NCI-H2227 (cell line): ENCODE measurements at regions not wholly inside any gene's neighbourhood (a gene's known extent, or its start where the extent isn't known, plus 50 kb on each side); places are given as distances from the start of the nearest gene placed in this dataset.
"Not testable (repeated sequence)": the region's sequence is repeated elsewhere in the genome, so short reads cannot be mapped to it uniquely, and the experiment has no call there.

Experiments
- DNase-seq: peaks from one replicate; lab custom pipeline; 2025; ENCODE audit not compliant: unreplicated experiment; lab: John Stamatoyannopoulos, UW

DNA sequence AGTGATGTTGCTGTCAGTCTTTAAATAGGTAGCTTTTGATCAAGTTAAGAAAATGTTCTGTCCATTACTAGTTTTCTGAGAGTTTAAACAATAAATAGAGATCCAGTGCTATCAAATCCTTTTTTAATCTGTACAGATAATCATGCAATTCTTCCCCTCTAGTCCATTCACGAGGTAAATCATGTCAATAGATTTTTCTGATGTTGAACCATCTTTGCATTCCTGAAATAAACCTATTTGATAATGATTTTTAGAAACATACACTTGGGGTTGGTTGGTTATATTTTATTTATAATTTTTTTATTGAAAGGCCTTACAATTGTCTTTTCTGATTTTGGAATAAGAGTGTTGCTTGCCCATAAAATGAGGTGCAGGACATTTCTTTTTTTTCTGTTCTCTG lies 95.0 kb downstream of the FAM53A start:
- DNase-seq: no peak

DNA sequence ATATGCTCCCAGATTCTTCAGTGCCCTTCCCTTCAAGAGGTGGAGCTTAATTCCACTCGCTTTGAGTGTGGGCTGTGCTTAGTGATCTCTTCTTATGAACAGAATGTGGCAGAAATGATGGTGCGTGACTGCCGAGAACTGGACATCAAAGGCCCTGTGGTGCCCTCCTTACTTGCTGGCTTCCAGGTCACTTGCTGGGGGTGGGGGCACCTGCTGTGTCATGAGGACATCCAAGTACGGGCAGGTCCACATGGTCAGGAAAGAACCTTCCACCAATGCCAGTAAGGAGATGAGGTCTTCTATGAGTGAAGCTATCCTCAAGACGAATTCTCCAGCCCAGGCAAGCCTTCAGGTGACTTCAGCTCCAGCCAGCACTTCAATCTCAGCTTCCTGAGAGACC lies 95.8 kb downstream of the FAM53A start:
- no peak for DNase-seq

DNA sequence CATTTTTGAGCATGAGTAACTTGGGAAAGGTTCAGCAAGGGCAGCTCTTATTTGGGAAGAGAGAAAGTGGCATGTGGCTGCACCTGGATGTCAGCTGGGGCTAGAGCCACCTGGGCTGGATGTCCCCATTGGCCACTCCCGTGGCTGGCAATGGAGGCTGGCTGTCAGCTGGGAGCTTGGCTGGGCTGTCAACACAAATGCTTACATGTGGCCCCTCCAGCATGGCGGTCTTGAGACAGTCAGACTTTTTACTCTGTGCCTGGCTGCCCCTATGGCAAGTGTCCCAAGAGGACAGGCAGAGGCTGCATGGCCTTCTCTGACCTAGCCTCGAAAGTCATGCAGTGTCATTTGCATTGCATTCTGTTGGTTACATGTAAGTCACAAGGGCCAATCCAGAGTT lies 99.6 kb downstream of the FAM53A start:
- no peak for DNase-seq

DNA sequence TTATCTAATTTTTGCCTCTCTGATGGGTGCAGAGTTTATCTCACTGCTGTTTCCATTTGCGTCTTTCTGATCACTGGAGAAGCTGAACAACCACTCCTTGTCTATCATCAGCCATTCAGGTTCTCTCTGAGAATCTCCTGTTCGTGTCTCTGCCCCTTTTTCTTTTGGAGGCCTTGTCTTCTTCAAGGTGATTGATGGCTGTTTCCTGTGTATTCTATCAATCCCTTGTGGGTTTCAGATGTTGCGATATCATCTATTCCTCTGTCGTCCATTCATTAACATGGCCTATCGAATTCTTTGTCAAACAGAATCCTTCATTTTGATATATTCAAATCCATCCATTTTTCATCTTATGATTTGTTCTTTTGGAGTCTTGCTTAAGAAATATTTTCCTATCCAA lies 100.3 kb downstream of the FAM53A start:
- DNase-seq: no peak

DNA sequence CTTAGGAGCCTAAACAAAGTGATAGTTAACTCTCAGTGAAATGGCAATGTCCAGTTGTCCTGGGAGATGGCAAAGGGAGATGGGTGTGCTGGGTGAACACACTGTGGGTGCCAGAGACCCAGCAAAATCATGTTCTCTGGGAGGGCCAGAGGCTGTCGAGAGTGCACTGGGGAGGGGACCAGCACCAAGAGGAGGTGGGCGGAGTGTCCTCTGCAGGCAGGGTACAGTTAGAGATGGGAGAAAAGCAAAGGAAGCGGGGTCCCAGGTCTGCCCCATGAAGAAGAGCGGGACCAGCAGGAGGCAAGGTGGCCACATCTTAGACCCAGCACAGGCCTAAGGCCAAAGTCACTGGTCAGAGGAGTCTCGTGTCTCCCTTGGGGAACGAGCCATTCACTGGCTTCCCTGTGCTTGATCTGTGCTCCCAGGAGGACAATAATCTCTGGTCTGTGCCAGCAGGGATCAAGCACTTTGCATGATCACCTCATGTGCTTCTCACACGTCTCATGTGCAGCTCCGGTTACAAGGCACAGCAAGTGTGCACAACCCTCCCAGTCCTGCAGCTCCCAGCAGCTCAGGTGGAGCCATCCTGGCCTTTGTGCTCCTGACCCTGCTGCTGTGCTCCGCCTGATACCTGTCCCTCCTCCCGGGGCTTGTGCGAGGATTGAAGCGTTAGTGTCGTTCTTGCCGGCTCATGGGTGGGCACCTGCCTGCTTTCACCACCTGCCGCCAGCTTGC lies 100.9 kb downstream of the FAM53A start:
- no peak for DNase-seq

DNA sequence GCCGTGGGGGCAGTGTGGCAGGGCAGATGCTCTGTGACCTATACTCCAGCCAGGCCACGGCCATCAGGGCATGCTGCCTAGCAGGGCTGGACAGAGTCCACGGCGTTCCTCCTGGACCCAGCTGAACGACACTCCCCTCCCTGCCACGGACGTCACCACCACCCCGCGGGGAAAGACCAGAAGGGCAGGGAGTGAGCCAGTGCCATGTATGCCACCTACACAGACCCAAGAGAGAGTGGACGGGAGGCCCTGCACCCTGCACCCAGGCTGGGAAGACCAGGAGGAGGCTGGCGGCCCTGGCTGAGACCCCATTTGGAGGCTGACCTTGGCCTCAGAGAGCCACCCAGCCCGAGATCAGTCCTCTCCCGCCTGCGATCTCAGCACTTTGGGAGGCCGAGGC lies 101.9 kb downstream of the FAM53A start:
- DNase-seq: no peak

DNA sequence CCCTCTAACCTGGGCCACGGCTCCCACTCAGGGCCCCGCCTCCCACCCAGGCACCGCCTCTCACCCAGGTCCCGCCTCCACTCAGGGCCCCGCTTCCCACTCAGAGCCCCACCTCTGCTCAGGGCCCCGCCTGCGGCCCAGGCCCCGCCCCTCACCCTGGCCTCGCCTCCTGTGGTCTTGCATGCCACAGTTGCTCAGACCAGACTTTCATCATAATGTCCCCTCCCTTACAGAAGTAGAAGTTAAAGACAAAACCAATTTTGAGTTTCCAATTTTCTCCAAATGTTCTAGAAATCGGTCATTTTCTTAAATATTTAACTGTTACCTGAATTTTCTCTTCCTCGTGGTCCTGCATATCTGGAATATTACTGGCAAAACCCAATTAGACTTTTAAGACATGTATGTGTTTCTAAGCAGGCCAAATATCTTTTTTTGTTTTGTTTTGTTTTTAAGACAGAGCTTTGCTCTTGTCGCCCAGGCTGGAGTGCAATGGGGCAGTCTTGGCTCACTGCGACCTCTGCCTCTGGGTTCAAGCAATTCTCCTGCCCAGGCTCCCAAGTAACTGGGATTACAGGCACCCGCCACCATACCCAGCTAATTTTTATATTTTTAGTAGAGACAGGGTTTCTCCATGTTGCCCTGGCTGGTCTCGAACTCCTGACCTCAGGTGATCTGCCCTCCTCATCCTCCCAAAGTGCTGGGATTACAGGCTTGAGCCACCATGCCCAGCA lies 102.8 kb downstream of the FAM53A start:
- DNase-seq: peak; percentile 54

DNA sequence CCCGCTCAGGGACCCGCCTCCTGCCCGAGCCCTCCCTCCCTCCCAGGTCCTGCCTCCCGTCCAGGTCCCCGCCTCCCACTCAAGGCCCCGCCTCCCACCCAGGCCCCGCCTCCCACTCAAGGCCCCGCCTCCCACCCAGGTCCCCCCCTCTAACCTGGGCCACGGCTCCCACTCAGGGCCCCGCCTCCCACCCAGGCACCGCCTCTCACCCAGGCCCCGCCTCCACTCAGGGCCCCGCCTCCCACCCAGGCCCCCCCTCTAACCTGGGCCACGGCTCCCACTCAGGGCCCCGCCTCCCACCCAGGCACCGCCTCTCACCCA lies 103.5 kb downstream of the FAM53A start:
- not testable (repeated sequence) for DNase-seq

DNA sequence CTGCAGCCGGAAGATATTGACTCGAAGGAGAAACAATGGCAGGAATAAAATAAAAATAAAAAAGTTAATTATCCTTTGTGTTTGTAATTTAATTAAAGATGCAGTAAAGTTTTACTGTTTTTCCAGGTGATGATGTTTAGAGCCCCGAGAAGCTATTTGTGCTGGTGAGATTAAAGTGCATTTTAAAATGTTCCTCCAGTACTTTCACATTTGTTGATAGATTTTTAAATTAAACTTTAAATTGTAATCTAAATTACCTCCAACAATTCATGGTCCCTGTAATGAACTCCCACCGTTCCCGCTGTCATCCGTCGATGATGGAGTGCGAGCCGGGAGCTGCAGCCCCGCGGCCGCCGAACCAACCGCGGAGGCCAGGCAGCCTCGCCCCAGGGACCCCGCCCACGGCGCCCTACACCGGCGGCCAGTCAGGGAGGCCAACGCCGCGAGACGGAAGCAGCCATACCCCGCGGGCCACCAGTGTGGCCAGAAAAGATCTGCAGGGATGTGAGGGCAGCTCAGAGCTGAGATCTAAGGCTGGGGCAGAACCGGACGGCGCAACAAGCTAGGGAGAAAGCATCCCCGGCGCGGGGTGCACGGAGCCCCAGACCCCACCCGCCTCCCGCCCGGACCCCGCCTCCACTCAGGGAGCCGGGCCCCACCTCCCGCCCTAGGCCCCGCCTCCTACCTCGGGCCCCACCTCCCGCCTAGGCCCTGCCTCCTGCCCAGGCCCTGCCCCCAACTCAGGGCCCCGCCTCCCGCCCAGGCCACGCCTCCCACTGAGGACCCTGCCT lies 104.0 kb downstream of the FAM53A start:
- peak; percentile 81 for DNase-seq

DNA sequence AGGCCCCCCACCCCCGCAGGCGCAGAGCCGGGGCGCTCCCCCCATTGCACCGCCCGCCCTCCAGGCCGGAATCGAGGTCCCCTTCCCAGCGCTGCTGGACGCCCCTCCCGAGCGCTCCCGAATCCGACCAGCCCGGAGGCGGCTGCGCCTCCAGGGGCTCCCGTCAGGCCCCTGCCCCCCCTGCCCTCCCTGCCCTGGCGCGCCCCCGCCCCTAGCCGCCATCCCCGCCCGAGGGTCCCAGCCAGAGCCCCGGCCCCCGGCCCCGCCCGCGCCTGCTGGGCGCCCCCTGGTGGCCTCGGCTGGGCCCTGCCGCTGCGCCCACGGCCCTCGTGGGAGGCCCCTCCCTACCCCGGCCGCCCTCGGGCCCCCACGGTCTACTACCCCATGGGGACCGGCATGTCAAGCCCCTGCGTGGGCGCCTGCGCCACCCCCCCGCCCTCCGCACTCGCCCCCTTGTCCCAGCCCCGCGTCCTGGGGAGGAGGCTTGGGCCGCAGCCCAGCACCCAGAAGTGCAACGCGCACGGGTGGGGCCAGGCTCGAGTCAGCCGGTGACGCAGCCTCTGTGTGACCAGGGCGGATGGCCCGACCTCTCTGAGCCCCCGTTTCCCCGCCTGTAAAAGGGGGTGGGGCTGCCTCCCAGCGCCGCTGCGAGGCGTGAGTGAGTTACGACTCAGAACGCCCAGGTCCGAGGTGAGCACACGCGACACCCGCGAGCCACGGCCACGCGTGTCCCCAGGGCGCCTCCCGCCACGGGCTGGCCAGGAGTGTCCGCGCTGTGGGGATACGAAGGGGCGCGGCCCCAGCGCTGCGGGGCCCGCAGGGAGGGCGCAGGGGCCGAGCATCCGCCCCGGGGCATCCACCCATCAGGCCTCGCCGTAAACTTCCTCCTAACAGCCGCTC lies 104.9 kb downstream of the FAM53A start:
- DNase-seq: peak; percentile 40

DNA sequence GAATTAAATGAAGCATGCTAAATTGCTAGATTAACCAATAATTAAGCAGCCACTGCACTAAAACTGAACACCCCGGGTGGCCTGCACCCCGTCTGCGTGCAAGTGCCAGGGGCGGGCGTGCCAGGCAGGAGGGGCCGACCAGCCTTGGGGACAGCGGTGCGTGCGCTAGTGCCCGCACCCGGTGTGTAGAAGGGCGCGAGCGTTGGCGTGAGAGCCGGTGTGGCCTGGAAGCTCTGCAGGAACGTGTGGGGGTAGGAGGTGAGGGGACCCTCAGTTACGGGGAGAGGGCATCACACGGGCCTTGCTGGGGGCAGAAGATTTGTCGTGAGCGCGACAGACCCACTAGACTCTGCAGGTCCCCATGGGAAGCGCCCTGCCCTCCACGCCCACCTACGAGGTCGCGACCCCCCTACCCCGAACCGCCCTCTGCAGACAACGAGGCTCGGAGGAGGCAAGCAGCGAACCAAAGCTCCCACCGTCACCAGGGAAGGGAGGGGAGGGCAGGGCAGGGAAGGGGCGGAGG lies 105.8 kb downstream of the FAM53A start:
- no peak for DNase-seq

DNA sequence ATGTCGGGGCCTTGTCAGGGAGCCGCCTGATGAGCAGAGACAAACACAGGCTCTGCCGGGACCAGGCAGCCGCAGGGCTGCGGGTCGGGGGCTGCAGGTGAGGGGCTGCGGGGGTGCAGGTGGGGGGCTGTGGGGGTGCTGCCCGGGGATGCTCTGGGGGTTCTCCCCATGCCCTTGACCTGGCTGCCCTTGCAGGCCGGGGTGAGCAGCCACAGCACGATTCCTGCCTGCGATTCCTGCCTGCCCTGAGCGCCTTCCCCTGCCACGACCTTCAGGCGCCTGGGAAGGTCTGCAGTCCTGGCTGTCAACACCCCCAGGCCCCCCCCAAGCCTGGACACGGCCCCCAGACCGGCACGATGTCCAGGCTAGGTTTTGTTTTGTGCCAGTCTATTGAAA lies 106.3 kb downstream of the FAM53A start:
- DNase-seq: no peak

DNA sequence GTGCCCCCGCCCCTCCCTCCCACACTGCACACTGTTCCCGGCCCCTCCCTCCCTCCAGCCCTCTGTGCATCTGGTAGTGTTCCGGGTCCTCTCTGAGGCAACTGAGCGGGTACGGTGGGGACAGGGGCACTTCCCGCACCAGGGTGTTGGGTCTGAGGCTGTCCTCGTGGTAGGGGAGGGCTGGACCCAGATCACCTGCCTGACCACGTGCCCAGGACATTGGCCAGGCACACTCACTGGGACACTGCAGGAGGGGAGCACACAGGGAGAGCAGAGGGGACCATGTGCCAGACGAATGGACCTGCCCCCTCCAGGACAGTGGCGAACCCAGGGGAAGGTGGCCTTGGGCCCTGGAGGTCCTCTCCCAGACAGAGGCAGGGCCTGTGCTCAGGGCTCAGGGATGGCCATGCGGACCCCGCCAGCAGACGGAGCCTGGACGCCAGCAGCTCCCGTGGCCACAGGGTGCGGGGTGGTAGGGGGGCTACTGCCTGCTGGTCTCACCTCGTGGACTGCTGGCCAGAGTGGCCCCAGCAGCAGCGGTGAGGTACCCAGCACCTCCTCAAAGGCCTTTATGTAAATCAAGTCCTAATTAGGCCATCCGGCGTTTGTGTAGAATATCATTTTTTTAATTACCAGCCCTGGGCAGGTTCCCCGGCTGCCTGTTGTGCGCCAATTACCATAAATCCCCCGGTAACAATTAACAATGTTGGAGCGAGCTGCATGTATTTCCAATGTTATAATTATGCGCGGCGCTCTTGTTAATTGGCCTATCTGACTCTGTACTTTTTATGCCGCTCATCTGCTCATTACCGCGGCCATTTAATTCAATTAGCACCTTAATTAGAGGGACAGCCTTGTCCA lies 106.9 kb downstream of the FAM53A start:
- DNase-seq: no peak

DNA sequence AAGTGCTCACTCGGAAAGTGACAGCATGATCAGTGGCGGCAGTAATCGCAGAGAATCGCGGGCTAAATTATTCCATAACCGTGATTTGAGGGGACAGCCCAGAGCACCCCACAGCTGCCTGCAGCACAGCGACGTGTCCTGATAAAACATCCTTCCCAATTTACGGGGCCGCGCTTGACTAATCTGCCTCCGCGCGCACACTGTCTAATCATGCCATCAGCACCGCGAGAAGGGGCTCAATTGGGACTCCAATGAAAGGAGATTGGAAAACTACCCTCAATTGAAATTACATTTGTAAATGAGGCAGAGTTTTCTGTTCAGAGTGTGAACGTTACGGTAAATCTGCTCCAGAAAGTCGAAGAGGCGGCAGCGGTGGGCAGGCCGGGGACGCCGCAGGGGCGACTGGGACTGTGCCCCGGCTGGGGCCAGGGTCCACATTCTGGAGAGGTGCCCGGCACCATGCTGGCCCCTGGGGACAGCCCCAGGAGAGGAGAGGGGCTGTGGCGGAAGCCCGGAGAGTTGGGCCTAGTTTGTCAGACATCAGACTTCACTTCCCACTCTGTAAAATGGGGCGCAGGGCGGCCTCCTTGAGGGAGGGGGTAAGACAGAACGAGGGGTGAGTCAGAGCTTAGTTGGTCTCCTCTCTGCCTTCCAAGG lies 107.7 kb downstream of the FAM53A start:
- no peak for DNase-seq

DNA sequence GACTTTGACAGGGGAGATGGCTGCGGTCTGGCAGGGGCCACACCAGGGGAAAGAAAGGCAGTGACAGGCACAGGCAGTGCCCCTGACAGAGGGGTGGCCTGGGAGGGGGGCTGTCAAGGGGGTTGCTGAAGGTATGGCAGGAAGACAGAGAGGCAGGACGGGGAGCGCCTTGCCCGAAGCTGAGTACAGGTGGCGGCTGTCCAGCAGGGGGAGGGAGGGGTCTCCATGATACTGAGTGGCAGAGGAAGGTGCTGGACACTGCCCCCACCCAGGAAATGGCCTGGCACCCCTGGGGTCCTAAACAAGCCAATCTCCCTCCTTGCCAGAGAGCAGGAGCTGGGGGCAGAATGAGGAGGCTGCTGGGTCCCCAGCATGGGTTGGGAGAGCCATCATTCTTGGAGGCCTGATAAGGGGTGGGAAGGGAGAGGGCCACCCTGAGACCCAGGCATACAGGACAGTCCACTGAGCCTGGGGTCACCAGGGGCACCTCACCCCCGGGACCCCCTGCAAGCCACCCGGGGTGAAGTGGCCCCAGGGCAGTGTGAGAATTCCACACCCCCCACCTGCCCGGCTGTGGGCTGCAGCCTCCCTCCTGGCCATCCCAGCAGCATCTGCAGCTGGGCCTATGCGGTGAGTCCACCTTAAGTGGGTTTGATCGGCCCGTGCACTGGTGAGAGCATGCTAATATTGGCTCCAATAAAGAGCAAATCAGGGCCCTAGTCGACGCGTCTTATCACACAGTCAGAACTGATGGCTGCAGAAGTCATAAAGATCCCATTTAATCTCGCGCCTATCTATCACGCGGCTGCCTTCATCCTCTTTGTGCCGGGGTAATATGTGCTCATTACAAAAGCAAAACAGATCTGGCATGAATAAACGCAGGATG lies 108.5 kb downstream of the FAM53A start:
- DNase-seq: no peak

DNA sequence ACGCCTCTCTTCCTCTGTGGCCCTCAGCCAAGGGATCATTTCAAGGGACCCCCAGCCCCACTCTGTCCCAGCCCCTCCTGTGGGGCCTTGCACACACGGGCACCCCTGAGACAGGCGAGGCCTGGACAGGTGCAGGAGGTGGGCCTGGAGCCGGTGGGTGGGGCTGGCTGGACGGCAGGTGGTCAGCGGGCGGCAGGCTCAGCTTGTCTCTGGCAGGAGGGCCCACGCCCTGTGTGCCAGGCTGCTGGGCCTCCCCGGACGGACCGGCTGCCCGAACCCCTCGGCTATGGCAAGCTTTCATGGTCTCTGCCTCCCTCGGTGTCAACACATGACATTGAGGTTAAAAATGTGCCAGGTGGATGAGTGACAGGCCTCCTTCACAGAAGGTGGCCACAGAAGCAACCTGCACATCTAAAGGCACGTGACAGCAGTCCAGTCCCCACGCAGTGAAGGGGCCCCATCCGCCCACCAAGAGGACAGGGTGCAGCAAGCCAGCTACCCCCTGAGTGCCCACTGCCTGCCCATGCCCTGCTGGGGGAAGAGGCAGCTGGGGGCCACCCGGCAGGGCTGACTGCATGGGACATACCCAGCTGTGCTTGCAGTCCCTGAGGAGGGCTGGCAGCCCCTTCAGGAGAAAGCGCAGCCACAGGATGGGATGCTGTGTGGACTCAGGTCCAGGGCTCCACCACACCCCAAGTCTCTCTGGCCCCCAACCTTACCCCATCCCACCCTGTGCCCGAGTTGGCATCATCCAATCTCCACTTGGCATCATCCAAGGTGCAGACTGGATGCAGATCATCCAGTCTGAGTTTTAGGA lies 109.3 kb downstream of the FAM53A start:
- no peak for DNase-seq

DNA sequence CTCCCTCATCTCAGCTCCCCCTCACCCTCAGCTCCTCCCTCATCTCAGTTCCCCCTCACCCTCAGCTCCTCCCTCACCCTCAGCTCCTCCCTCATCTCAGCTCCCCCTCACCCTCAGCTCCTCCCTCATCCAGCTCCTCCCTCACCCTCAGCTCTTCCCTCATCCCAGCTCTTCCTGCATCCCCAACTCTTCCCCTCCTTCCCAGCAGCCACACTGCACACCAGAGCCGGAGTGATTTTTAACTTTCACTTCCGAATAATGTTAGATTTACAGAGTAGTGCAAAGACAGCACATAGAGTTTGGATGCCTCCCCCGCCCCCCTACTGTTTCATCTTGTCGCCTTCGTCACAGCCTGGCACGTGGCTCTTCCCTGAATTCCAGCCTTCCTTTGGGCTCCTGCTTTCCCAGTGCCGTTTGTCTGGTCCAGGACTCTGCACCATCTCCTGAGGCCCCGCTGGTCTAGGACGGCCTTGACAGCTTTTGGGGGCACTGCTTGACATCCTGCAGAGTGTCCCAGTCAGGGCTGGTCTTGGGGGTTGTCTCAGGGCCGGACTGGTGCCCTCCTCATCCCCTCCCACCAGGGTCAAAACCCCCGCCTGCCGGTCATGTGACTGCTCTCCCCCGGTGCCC lies 110.2 kb downstream of the FAM53A start:
- DNase-seq: no peak
